GM21381 (cell line): ENCODE measurements at regions not wholly inside any gene's neighbourhood (a gene's known extent, or its start where the extent isn't known, plus 50 kb on each side); places are given as distances from the start of the nearest gene placed in this dataset.

ENCODE experiments used
- ATAC-seq: cut with Tn5 transposase; IDR thresholded peaks from one replicate; pipeline ENCODE4 v1.9.1; 2021; ENCODE audit warnings: mild to moderate bottlenecking, moderate library complexity; ENCODE audit not compliant: unreplicated experiment

- ATAC-seq = no peak
Measured at GRCh38 chr7:17679458-17679857, 260.8 kb downstream of the SNX13 start.

- no peak for ATAC-seq
Measured at GRCh38 chr7:17680026-17680425, 260.3 kb downstream of the SNX13 start.

- no peak for ATAC-seq
Measured at GRCh38 chr7:17680943-17681351, 259.3 kb downstream of the SNX13 start.

- ATAC-seq = no peak
Measured at GRCh38 chr7:17681965-17682364, 258.3 kb downstream of the SNX13 start.

- ATAC-seq = no peak
Measured at GRCh38 chr7:17682586-17682985, 257.7 kb downstream of the SNX13 start.

GRCh38 chr7:17685141-17685540, 255.2 kb downstream of the SNX13 start:
- ATAC-seq = no peak

GRCh38 chr7:17687361-17687760, 252.9 kb downstream of the SNX13 start:
- no peak for ATAC-seq

- ATAC-seq = no peak
Measured at GRCh38 chr7:17689361-17689902, 250.9 kb downstream of the SNX13 start.

- ATAC-seq = no peak
Measured at GRCh38 chr7:17690030-17690429, 250.3 kb downstream of the SNX13 start.

GRCh38 chr7:17696422-17696821, 243.9 kb downstream of the SNX13 start:
- no peak for ATAC-seq

GRCh38 chr7:17697128-17697881, 243.0 kb downstream of the SNX13 start:
- no peak for ATAC-seq

GRCh38 chr7:17699696-17700095, 240.6 kb downstream of the SNX13 start:
- no peak for ATAC-seq

- no peak for ATAC-seq
Measured at GRCh38 chr7:17700138-17700537, 240.2 kb downstream of the SNX13 start.

- ATAC-seq = no peak
Measured at GRCh38 chr7:17706275-17706674, 234.0 kb downstream of the SNX13 start.

- no peak for ATAC-seq
Measured at GRCh38 chr7:17706734-17707133, 233.6 kb downstream of the SNX13 start.

- ATAC-seq = no peak
Measured at GRCh38 chr7:17709127-17709526, 231.2 kb downstream of the SNX13 start.

GRCh38 chr7:17709599-17709998, 230.7 kb downstream of the SNX13 start:
- ATAC-seq = no peak

- ATAC-seq = no peak
Measured at GRCh38 chr7:17710312-17710711, 230.0 kb downstream of the SNX13 start.

GRCh38 chr7:17713584-17713983, 226.7 kb downstream of the SNX13 start:
- ATAC-seq = no peak

- no peak for ATAC-seq
Measured at GRCh38 chr7:17716816-17717215, 223.5 kb downstream of the SNX13 start.

- no peak for ATAC-seq
Measured at GRCh38 chr7:17719998-17720397, 220.3 kb downstream of the SNX13 start.

- no peak for ATAC-seq
Measured at GRCh38 chr7:17721736-17722285, 218.5 kb downstream of the SNX13 start.
